ENCODE measurements at regions not wholly inside any gene's neighbourhood (a gene's known extent, or its start where the extent isn't known, plus 50 kb on each side); places are given as distances from the start of the nearest gene placed in this dataset.

DNA sequence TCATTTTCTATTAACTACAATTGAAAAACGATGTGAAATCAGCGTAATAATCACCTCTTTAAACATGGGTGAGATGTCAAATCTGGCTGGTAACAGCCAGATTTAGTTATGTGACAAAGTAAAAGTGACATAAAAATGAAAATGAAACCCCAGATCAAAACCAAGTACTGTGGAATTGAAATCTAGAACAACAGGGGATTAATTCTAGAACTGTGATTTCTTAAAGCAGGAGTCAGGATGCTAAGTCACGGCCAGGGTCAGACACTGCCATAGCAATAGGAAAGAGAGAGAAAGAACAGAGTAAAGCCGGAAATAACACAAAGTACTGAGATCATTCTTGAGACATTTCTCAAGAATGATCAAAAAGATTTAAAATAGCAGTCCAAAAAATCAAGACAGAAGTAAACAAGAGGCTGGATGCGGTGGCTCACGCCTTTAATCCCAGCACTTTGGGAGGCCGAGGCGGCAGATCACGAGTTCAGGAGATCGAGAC, 1183.7 kb upstream of the NXPH2 start:
- H2AFZ ChIP-seq (ENCODE audit: low read depth, low read length), result no peak overlapping the region
- WGBS (ENCODE audit: insufficient coverage, low coverage, missing lambda C conversion rate), result 0% methylated on average over 7 of the region's 10 CpGs
- no peaks in the 10 kb centered on the region for H3K36me3 ChIP-seq (ENCODE audit: control insufficient read depth, insufficient read depth, low read length)
- H3K9ac ChIP-seq (ENCODE audit: insufficient read depth in 1 of 2, low read depth in 2 of 2, low read length in 2 of 2), result no peak overlapping the region
- FAIRE-seq, result no peak
- in situ Hi-C loops (cut with MboI) (no loop called here), intact Hi-C loops (cut with micrococcal nuclease) (no loop called here)
- ATAC-seq, result no peak
- H4K20me1 ChIP-seq (replicated peaks; ENCODE audit: control insufficient read depth, insufficient read depth, low read length), result no peaks in the 10 kb centered on the region
- H3K9me3 ChIP-seq (replicated peaks; ENCODE audit: control insufficient read depth, insufficient read depth, low read depth, low read length), result no peaks in the 10 kb centered on the region
- H3K79me2 ChIP-seq (ENCODE audit: control insufficient read depth, insufficient read depth, low read length), result no peaks in the 10 kb centered on the region
- H3K4me2 ChIP-seq (ENCODE audit: insufficient read depth, low read length), result no peak overlapping the region
- no TSS peak for BruUV-seq (replicated peaks)
- H3K4me3 ChIP-seq, result no peak overlapping the region
- POLR2A ChIA-PET, result no interaction called here
- CTCF ChIA-PET (ENCODE audit: low intra/inter-chr PET ratio), result no interaction called here
- no peak overlapping the region for H3K27ac ChIP-seq (ENCODE audit: extremely low read depth, low read depth, low read length)
- H3K9me1 ChIP-seq (ENCODE audit: control insufficient read depth, insufficient read depth, low read length), result no peaks in the 10 kb centered on the region
- H3K4me1 ChIP-seq (replicated peaks in 1 of 2; ENCODE audit: control insufficient read depth in 2 of 2, insufficient read depth in 2 of 2, low read length in 2 of 2), result no peaks in the 10 kb centered on the region
- no peaks in the 10 kb centered on the region for H3K27me3 ChIP-seq (ENCODE audit: control insufficient read depth in 2 of 2, insufficient read depth in 2 of 2, low read length in 2 of 2)
- no peak for DNase-seq (ENCODE audit: extremely low read depth in 1 of 4, low spot score in 3 of 4)
- TF ChIP-seq GATAD2A (IDR thresholded peaks at IDR 0.05) (no peak), NONO (IDR thresholded peaks at IDR 0.05; ENCODE audit: low read depth in 2 of 2, low read length in 1 of 2) (no peak), SNRNP70 (optimal IDR thresholded peaks at IDR 0.05; ENCODE audit: low read depth, low read length) (no peak), KDM2B (CRISPR knock-in tag; IDR thresholded peaks at IDR 0.05) (no peak), HMG20A (CRISPR knock-in tag; conservative IDR thresholded peaks at IDR 0.05) (no peak), NFYB (IDR thresholded peaks at IDR 0.05; ENCODE audit: extremely low read depth, insufficient read length) (no peak), C11orf30 (IDR thresholded peaks at IDR 0.05; ENCODE audit: low read depth) (no peak), ZNF764 (CRISPR knock-in tag; IDR thresholded peaks at IDR 0.05; ENCODE audit: low read depth) (no peak), ZNF699 (CRISPR knock-in tag; IDR thresholded peaks at IDR 0.05; ENCODE audit: insufficient replicate concordance) (no peak), GABPA (tag; conservative IDR thresholded peaks at IDR 0.05; ENCODE audit: low read depth) (no peak)
- TF ChIP-seq, protein P1, sequence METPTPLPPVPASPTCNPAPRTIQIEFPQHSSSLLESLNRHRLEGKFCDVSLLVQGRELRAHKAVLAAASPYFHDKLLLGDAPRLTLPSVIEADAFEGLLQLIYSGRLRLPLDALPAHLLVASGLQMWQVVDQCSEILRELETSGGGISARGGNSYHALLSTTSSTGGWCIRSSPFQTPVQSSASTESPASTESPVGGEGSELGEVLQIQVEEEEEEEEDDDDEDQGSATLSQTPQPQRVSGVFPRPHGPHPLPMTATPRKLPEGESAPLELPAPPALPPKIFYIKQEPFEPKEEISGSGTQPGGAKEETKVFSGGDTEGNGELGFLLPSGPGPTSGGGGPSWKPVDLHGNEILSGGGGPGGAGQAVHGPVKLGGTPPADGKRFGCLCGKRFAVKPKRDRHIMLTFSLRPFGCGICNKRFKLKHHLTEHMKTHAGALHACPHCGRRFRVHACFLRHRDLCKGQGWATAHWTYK (CRISPR knock-in tag; IDR thresholded peaks at IDR 0.05), result no peak
- TF ChIP-seq, protein P2, sequence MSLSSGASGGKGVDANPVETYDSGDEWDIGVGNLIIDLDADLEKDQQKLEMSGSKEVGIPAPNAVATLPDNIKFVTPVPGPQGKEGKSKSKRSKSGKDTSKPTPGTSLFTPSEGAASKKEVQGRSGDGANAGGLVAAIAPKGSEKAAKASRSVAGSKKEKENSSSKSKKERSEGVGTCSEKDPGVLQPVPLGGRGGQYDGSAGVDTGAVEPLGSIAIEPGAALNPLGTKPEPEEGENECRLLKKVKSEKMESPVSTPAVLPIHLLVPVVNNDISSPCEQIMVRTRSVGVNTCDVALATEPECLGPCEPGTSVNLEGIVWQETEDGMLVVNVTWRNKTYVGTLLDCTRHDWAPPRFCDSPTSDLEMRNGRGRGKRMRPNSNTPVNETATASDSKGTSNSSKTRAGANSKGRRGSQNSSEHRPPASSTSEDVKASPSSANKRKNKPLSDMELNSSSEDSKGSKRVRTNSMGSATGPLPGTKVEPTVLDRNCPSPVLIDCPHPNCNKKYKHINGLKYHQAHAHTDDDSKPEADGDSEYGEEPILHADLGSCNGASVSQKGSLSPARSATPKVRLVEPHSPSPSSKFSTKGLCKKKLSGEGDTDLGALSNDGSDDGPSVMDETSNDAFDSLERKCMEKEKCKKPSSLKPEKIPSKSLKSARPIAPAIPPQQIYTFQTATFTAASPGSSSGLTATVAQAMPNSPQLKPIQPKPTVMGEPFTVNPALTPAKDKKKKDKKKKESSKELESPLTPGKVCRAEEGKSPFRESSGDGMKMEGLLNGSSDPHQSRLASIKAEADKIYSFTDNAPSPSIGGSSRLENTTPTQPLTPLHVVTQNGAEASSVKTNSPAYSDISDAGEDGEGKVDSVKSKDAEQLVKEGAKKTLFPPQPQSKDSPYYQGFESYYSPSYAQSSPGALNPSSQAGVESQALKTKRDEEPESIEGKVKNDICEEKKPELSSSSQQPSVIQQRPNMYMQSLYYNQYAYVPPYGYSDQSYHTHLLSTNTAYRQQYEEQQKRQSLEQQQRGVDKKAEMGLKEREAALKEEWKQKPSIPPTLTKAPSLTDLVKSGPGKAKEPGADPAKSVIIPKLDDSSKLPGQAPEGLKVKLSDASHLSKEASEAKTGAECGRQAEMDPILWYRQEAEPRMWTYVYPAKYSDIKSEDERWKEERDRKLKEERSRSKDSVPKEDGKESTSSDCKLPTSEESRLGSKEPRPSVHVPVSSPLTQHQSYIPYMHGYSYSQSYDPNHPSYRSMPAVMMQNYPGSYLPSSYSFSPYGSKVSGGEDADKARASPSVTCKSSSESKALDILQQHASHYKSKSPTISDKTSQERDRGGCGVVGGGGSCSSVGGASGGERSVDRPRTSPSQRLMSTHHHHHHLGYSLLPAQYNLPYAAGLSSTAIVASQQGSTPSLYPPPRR (CRISPR knock-in tag; IDR thresholded peaks at IDR 0.05; ENCODE audit: borderline replicate concordance), result no peak
- TF ChIP-seq, protein P3, sequence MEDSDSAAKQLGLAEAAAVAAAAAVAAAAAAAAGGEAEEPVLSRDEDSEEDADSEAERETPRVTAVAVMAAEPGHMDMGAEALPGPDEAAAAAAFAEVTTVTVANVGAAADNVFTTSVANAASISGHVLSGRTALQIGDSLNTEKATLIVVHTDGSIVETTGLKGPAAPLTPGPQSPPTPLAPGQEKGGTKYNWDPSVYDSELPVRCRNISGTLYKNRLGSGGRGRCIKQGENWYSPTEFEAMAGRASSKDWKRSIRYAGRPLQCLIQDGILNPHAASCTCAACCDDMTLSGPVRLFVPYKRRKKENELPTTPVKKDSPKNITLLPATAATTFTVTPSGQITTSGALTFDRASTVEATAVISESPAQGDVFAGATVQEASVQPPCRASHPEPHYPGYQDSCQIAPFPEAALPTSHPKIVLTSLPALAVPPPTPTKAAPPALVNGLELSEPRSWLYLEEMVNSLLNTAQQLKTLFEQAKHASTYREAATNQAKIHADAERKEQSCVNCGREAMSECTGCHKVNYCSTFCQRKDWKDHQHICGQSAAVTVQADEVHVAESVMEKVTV (CRISPR knock-in tag; IDR thresholded peaks at IDR 0.05), result no peak
- TF ChIP-seq, protein P4, sequence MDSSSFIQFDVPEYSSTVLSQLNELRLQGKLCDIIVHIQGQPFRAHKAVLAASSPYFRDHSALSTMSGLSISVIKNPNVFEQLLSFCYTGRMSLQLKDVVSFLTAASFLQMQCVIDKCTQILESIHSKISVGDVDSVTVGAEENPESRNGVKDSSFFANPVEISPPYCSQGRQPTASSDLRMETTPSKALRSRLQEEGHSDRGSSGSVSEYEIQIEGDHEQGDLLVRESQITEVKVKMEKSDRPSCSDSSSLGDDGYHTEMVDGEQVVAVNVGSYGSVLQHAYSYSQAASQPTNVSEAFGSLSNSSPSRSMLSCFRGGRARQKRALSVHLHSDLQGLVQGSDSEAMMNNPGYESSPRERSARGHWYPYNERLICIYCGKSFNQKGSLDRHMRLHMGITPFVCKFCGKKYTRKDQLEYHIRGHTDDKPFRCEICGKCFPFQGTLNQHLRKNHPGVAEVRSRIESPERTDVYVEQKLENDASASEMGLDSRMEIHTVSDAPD (CRISPR knock-in tag; IDR thresholded peaks at IDR 0.05), result no peak
